ENCODE measurements at regions not wholly inside any gene's neighbourhood (a gene's known extent, or its start where the extent isn't known, plus 50 kb on each side); places are given as distances from the start of the nearest gene placed in this dataset.

DNA sequence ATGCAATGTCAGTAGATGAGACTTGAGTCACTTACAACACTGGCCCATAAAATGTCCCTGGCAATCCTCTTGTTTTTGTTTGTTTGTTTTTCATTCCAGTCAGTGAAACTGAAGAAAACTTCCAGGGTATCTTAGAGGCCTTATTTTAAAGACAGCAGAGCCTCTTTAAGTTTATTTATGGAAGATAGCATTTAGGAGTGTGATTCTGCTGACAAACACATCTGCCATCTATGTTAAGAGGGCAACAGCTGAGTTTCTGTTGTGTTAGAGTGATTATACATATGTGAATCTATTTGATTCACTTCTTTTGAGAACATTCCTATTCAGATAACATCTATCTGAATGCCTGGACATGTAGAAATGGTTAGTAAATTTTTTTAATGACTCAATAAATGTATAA is 812.6 kb downstream of the TENT5A start:
- no peaks in the 10 kb centered on the region for H3K9me3 ChIP-seq (replicated peaks in 1 of 2; ENCODE audit: control insufficient read depth in 2 of 2, insufficient read depth in 1 of 2, low read depth in 1 of 2, low read length in 2 of 2)
- H2AFZ ChIP-seq (ENCODE audit: low read length), result no peak overlapping the region
- H3K27me3 ChIP-seq (ENCODE audit: control insufficient read depth in 3 of 3, insufficient read depth in 3 of 3, low read depth in 1 of 3, low read length in 3 of 3), result no peaks in the 10 kb centered on the region
- no peak overlapping the region for H4K8ac ChIP-seq (ENCODE audit: low read depth, low read length)
- no peak overlapping the region for H3K4me3 ChIP-seq (ENCODE audit: low read length in 2 of 2)
- no peaks in the 10 kb centered on the region for H3K36me3 ChIP-seq (replicated peaks in 1 of 2; ENCODE audit: control insufficient read depth in 2 of 2, insufficient read depth in 2 of 2, low read length in 2 of 2)
- H3K4me2 ChIP-seq (ENCODE audit: insufficient read depth, low read length, poor library complexity, severe bottlenecking), result no peak overlapping the region
- DNase-seq (ENCODE audit: low spot score), result no peak
- no peak overlapping the region for H2BK5ac ChIP-seq (ENCODE audit: low read length)
- no peak overlapping the region for H3K23ac ChIP-seq (ENCODE audit: low read depth, low read length, poor library complexity)
- no peak overlapping the region for H2BK15ac ChIP-seq (ENCODE audit: low read length)
- H4K91ac ChIP-seq (ENCODE audit: low read depth, low read length, poor library complexity), result no peak overlapping the region
- no peak overlapping the region for H3K18ac ChIP-seq (ENCODE audit: low read length)
- no peaks in the 10 kb centered on the region for H3K4me1 ChIP-seq (ENCODE audit: control insufficient read depth in 2 of 2, insufficient read depth in 1 of 2, low read depth in 1 of 2, low read length in 2 of 2)
- no peaks in the 10 kb centered on the region for H3K79me1 ChIP-seq (ENCODE audit: low read depth, low read length)
- H3K4ac ChIP-seq (ENCODE audit: low read length), result no peak overlapping the region
- no peak overlapping the region for H2AK5ac ChIP-seq (ENCODE audit: low read depth, low read length)
- H2BK12ac ChIP-seq (ENCODE audit: low read length), result no peak overlapping the region
- H3K9ac ChIP-seq (ENCODE audit: low read depth, low read length, poor library complexity), result no peak overlapping the region
- no peak overlapping the region for H3K14ac ChIP-seq (ENCODE audit: low read length)
- no peak overlapping the region for H3K27ac ChIP-seq (replicated peaks; ENCODE audit: low read length)
- H2BK120ac ChIP-seq (ENCODE audit: low read depth, low read length), result no peak overlapping the region

DNA sequence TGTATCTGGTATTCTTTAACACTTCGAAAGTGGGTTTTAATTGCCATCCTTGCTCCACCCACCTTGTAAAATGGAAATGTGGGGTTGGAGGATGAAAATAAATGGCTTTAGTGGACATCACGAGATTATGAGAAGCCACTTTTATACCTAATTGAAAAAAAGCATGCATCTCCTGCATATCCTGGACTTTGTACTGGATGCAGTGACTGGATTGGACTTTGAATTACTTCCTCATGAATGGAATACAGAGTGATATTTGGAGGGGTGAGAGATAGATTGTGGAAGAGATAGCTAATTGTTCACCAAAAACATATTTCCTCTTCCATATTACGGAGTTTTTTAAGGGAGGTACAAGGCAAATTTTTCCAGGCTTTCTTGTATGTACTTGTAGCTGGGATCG is 813.0 kb downstream of the TENT5A start:
- WGBS, 2 donors (ENCODE audit: extremely low coverage in 2 of 2, insufficient read length in 2 of 2, insufficient replicate concordance in 1 of 2), result no CpG with 5 or more reads among the region's 4 CpGs

GRCh38 chr6:80938131-80938530 is 814.4 kb downstream of the TENT5A start:
- Histone ChIP-seq H2BK12ac (ENCODE audit: low read length) (no peak overlapping the region), H2AFZ (ENCODE audit: low read length) (no peak overlapping the region), H3K27ac (replicated peaks; ENCODE audit: low read length) (no peak overlapping the region), H3K9ac (ENCODE audit: low read depth, low read length, poor library complexity) (no peak overlapping the region), H3K23ac (ENCODE audit: low read depth, low read length, poor library complexity) (no peak overlapping the region), H3K18ac (ENCODE audit: low read length) (no peak overlapping the region), H2BK15ac (ENCODE audit: low read length) (no peak overlapping the region), H4K91ac (ENCODE audit: low read depth, low read length, poor library complexity) (no peak overlapping the region), H2AK5ac (ENCODE audit: low read depth, low read length) (no peak overlapping the region), H3K4ac (ENCODE audit: low read length) (no peak overlapping the region), H3K4me2 (ENCODE audit: insufficient read depth, low read length, poor library complexity, severe bottlenecking) (no peak overlapping the region), H4K8ac (ENCODE audit: low read depth, low read length) (no peak overlapping the region), H2BK5ac (ENCODE audit: low read length) (no peak overlapping the region), H3K36me3 (replicated peaks in 1 of 2; ENCODE audit: control insufficient read depth in 2 of 2, insufficient read depth in 2 of 2, low read length in 2 of 2) (no peaks in the 10 kb centered on the region), H3K9me3 (replicated peaks in 1 of 2; ENCODE audit: control insufficient read depth in 2 of 2, insufficient read depth in 1 of 2, low read depth in 1 of 2, low read length in 2 of 2) (no peaks in the 10 kb centered on the region), H3K27me3 (ENCODE audit: control insufficient read depth in 3 of 3, insufficient read depth in 3 of 3, low read depth in 1 of 3, low read length in 3 of 3) (no peaks in the 10 kb centered on the region), H3K79me1 (ENCODE audit: low read depth, low read length) (no peaks in the 10 kb centered on the region), H3K4me3 (ENCODE audit: low read length in 2 of 2) (no peak overlapping the region), H3K4me1 (ENCODE audit: control insufficient read depth in 2 of 2, insufficient read depth in 1 of 2, low read depth in 1 of 2, low read length in 2 of 2) (no peaks in the 10 kb centered on the region), H2BK120ac (ENCODE audit: low read depth, low read length) (no peak overlapping the region), H3K14ac (ENCODE audit: low read length) (no peak overlapping the region)
- no peak for DNase-seq (ENCODE audit: low spot score)
- WGBS, 2 donors (ENCODE audit: extremely low coverage in 2 of 2, insufficient read length in 2 of 2, insufficient replicate concordance in 1 of 2), result no CpG with 5 or more reads among the region's 1 CpG

More for the DNA sequence above, 813.0 kb downstream of the TENT5A start:
- no peak overlapping the region for H4K8ac ChIP-seq (ENCODE audit: low read depth, low read length)
- H3K4me2 ChIP-seq (ENCODE audit: insufficient read depth, low read length, poor library complexity, severe bottlenecking), result no peak overlapping the region
- H2AK5ac ChIP-seq (ENCODE audit: low read depth, low read length), result no peak overlapping the region
- no peak overlapping the region for H3K14ac ChIP-seq (ENCODE audit: low read length)
- H3K4ac ChIP-seq (ENCODE audit: low read length), result no peak overlapping the region
- H2AFZ ChIP-seq (ENCODE audit: low read length), result no peak overlapping the region
- no peak overlapping the region for H3K9ac ChIP-seq (ENCODE audit: low read depth, low read length, poor library complexity)
- H3K23ac ChIP-seq (ENCODE audit: low read depth, low read length, poor library complexity), result no peak overlapping the region
- H3K36me3 ChIP-seq (replicated peaks in 1 of 2; ENCODE audit: control insufficient read depth in 2 of 2, insufficient read depth in 2 of 2, low read length in 2 of 2), result no peaks in the 10 kb centered on the region
- no peaks in the 10 kb centered on the region for H3K27me3 ChIP-seq (ENCODE audit: control insufficient read depth in 3 of 3, insufficient read depth in 3 of 3, low read depth in 1 of 3, low read length in 3 of 3)
- no peak overlapping the region for H3K18ac ChIP-seq (ENCODE audit: low read length)
- no peak overlapping the region for H4K91ac ChIP-seq (ENCODE audit: low read depth, low read length, poor library complexity)
- H2BK120ac ChIP-seq (ENCODE audit: low read depth, low read length), result no peak overlapping the region
- no peak for DNase-seq (ENCODE audit: low spot score)
- H3K27ac ChIP-seq (replicated peaks; ENCODE audit: low read length), result no peak overlapping the region
- H3K9me3 ChIP-seq (replicated peaks in 1 of 2; ENCODE audit: control insufficient read depth in 2 of 2, insufficient read depth in 1 of 2, low read depth in 1 of 2, low read length in 2 of 2), result no peaks in the 10 kb centered on the region
- H3K4me3 ChIP-seq (ENCODE audit: low read length in 2 of 2), result no peak overlapping the region
- no peak overlapping the region for H2BK12ac ChIP-seq (ENCODE audit: low read length)
- H3K4me1 ChIP-seq (ENCODE audit: control insufficient read depth in 2 of 2, insufficient read depth in 1 of 2, low read depth in 1 of 2, low read length in 2 of 2), result no peaks in the 10 kb centered on the region
- no peak overlapping the region for H2BK15ac ChIP-seq (ENCODE audit: low read length)
- H3K79me1 ChIP-seq (ENCODE audit: low read depth, low read length), result no peaks in the 10 kb centered on the region
- no peak overlapping the region for H2BK5ac ChIP-seq (ENCODE audit: low read length)

DNA sequence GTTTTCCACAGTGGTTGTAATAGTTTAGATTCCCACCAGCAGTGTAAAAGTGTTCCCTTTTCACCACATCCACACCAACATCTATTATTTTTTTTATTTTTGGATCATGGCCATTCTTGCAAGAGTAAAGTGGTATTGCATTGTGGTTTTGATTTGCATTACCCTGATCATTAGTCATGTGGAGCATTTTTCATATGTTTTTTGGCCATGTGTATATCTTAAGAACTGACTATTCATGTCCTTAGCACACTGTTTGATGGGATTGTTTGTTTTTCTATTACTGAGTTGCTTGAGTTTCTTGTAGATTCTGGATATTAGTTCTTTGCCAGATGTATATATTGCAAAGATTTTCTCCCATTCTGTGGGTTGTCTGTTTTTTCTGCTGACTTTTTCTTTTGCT is 820.1 kb downstream of the TENT5A start:
- Histone ChIP-seq H3K27ac (replicated peaks; ENCODE audit: low read length) (no peak overlapping the region), H2AK5ac (ENCODE audit: low read depth, low read length) (no peak overlapping the region), H2BK15ac (ENCODE audit: low read length) (no peak overlapping the region)

More for the DNA sequence above, 820.1 kb downstream of the TENT5A start:
- Histone ChIP-seq H3K4me2 (ENCODE audit: insufficient read depth, low read length, poor library complexity, severe bottlenecking) (no peak overlapping the region), H3K27me3 (ENCODE audit: control insufficient read depth in 3 of 3, insufficient read depth in 3 of 3, low read depth in 1 of 3, low read length in 3 of 3) (no peaks in the 10 kb centered on the region), H3K4me3 (ENCODE audit: low read length in 2 of 2) (no peak overlapping the region), H3K79me1 (ENCODE audit: low read depth, low read length) (no peaks in the 10 kb centered on the region), H3K4ac (ENCODE audit: low read length) (no peak overlapping the region), H3K23ac (ENCODE audit: low read depth, low read length, poor library complexity) (no peak overlapping the region), H4K91ac (ENCODE audit: low read depth, low read length, poor library complexity) (no peak overlapping the region), H3K9me3 (replicated peaks in 1 of 2; ENCODE audit: control insufficient read depth in 2 of 2, insufficient read depth in 1 of 2, low read depth in 1 of 2, low read length in 2 of 2) (no peaks in the 10 kb centered on the region), H3K36me3 (replicated peaks in 1 of 2; ENCODE audit: control insufficient read depth in 2 of 2, insufficient read depth in 2 of 2, low read length in 2 of 2) (no peaks in the 10 kb centered on the region), H3K4me1 (ENCODE audit: control insufficient read depth in 2 of 2, insufficient read depth in 1 of 2, low read depth in 1 of 2, low read length in 2 of 2) (no peaks in the 10 kb centered on the region), H3K9ac (ENCODE audit: low read depth, low read length, poor library complexity) (no peak overlapping the region), H2BK12ac (ENCODE audit: low read length) (no peak overlapping the region), H2BK5ac (ENCODE audit: low read length) (no peak overlapping the region), H3K18ac (ENCODE audit: low read length) (no peak overlapping the region), H2BK120ac (ENCODE audit: low read depth, low read length) (no peak overlapping the region), H2AFZ (ENCODE audit: low read length) (no peak overlapping the region), H4K8ac (ENCODE audit: low read depth, low read length) (no peak overlapping the region), H3K14ac (ENCODE audit: low read length) (no peak overlapping the region)
- DNase-seq (ENCODE audit: low spot score), result no peak

Measured in neuronal stem cell (in vitro differentiated cells).